NOMO-1 (cell line): ENCODE measurements at regions not wholly inside any gene's neighbourhood (a gene's known extent, or its start where the extent isn't known, plus 50 kb on each side); places are given as distances from the start of the nearest gene placed in this dataset.
A peak's percentile ranks its signal among the peaks of the same experiment; 100 is the strongest.
"Not testable (repeated sequence)": the region's sequence is repeated elsewhere in the genome, so short reads cannot be mapped to it uniquely, and the experiment has no call there.

Experiments
- DNase-seq, 2 experiments: peaks; one replicate each; lab custom pipeline; 2025; ENCODE audit not compliant: unreplicated experiment in 2 of 2; lab: John Stamatoyannopoulos, UW

DNA sequence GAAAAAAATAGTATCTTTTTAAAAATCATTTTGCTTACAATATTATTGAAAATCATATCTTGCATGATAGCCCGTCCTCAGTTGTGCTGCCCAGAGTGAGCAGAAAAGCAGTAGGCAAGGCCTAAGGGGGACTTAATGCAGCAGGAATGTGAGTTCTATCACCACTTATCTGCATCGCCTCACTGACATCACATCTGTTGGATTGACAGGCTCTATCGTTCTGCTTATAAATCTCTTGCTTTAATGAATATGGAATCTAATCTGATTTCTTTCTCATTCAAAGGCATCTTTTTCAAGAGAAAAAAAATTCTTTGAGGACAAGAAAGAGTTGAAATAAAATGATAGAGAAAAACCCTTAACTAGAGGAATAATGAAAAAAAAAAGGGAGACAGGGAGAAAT is 249.9 kb downstream of the PAPSS1 start:
- no peak for DNase-seq

DNA sequence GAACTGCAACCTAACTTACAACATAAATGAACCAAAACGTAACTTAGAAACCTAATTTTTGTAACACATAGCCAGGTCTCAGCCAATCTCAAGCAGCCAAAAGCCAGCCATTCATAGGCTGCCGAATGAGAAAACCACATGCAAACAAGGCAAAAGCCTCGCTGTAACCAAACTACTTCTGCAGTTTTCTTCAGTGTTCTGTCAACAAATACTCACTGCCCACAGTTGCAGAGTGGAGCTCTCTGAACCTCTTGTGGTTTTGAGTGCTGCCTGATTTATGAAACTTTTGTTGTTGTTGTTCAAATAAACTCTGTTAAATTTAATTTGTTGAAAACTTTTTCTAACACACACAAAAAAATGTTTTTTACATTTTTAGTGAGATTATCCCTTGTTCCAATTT is 251.2 kb downstream of the PAPSS1 start:
- no peak for DNase-seq

DNA sequence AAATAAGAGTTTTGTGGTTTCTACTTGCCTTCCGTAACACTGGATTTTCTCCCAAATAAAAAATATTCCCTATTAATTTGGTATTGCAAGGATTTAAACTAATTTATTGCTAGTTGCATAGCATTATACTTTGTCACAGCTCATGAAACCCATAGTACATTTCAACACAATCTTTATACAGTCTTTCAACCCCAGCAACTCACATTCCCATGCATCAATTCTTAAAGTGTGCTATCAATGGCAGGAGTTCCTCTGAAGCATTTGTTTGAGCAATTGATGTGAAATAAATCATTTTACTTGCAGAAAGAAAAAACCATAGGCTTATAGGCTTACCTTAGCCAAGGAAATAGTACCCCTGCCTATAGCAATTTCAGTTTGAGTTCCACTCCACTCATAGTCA is 251.9 kb downstream of the PAPSS1 start:
- no peak for DNase-seq

DNA sequence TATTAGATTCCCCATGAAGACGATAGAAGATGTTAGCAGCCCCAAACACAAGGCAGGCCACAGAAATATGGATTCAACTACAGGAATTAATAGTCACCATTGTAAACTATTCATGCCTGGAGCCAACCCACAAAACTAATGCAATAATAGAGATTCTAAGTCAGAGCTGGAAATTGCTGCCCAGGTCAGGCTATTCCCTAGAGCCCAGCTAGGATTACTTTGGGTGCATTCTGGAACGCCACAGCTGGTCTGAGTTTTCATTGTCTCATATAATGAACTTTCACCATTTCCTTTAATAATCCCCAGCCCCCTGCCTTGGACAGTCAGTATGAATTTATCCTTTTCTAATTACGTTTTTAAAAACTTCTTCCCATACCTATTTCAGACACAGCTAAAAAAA is 252.6 kb downstream of the PAPSS1 start:
- DNase-seq = no peak

DNA sequence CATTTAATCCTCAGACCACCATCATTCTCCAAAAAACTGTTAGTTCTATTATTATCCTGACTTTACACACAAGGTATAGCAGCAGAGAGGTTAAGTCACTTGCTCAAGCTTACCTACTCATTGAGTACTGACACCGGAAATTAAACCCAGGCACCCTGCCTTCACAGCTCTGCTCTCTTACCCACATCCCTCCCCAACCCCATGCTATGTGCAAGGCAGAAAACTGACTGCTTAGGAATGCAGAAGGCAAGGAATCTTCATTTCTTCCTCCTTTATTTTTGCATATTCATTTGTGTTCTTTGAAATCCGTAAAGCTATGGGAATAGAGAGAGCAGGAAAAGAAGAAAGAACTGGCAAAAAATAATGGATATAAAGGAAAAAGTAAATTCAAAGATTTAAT is 261.8 kb downstream of the PAPSS1 start:
- DNase-seq = no peak

DNA sequence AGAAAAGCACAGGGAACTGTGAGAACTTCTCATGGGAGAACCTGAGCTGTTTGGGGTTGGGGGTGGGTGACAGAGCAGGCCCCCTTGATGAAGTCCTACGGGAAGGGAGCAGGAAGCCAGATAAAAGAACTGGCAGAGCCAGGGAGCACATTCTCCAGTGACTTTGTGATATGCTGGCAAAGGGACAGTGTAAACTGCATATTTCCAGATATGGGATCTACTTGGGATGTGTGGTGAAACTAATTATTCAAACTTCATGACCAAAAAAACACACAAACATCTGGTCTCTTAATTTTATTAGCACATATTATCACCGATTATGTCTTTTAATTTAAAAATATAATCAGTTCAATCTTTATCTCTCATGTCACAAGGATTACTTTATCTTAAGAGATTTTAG is 266.0 kb downstream of the PAPSS1 start:
- no peak for DNase-seq

DNA sequence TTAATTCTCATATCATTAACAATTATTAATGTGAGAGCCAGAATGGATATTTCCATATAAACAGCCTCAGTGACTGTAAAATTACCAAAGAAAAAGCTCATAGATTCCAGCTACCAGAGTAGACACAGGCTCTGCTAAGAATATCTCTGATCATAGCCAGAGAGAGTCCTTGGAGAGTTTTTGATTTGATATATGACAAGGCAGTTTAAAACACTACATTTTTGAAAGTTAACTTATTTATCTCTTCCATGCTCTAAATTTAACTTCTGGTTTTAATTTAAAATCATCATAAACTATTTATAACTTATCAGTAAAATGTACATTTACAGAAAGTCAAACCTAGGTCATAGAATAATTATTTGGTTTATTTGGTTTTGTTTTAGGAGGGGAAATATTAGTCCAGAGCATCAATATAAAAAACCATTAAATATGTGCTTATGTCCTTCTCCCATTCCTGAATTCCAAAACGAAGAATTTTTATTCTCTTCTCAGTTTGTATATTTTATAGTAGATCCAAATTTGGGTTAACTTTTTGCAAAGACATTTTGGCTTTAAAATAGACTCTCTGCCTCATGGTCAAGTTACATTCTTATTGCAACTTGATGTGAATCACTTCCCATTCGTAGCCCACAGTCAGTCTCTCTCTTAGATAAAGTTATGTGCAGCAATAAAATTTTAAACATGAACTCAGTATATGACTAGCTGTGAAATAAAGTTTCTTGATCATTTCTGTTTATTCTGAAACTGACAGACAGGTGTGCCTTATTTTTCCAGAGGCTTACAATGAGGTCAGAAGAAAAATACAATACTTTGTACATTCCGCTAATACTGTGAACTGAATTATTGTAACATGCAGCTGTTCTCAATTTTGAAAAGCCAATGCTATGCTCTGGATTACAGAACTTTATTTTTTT is 267.1 kb downstream of the PAPSS1 start:
- DNase-seq = no peak

DNA sequence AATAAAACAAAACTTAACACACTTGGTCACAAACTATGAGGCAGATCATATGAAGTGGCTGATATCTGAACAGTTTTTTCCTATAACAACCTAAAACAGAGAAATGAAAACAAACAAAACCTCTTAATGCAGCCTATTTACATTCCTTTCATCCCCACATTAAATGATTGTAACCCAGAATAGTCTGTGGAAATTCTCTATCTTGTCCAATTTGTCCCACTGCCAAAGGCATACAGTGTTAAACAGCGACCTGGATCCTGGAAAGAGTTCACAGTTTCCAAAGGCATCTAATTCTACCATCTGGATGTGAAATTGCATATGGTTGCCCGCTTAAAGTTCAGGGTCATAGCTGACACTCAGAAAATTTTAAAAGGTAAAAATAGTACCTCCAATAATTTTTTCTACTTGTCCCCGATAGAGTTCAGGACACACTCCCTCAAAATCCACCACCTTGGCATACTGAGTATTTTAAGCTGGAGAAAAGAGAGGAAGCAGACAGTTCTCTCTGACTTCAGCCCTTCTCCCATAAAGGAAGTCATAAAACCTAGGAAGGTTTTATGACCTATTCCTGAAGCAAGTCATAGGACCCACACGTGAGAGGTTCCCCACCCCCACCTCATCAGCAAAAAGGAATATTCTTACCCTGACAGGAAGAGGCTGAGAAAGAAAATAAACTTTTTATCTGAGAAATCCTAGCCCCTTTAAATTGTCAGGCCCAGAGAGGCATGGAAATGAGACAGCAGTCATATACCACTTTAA is 270.2 kb downstream of the PAPSS1 start:
- DNase-seq = no peak

DNA sequence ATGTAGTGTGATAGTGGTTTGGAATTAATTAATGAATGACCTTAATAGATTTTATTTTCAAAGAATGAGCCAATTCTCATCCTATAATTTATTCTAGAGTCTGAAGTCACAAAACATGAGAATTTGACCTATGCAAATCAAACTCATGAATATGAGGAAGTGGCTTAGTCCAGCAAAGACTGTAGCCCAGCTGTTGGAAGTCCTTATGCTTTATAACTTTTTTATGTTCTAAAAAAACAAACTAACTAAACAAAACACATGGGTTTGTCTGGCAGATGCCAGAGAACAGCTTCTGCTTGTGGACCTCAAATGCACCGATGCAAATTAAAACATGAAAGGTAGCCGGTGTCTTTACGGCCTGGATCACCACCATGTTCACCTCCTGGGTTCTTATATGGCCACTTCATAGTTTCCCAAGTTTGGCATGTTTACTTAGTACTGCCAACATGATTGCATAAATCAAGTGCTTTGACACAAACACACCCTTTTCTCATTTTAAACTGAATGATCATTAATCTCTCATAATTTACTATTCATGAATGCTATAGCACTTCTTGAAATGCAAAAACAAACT is 277.4 kb downstream of the PAPSS1 start:
- DNase-seq = no peak

DNA sequence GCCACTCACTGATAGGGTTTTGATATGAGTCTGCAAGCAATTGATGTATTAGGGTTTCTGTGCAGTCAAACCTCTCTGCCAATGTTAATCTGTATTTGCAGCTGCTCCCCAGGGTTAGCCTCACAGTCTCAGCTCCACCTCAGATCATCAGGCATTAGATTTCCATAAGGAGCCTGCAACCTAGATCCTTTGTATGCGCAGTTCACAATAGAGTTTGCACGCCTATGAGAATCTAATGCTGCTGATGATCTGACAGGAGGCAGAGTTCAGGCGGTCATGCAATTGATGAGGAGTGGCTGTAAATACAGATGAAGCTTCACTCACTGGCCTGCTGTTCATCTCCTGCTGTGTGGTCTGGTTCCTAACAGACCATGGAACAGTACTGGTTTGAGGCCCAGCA is 280.6 kb downstream of the PAPSS1 start:
- DNase-seq = no peak

DNA sequence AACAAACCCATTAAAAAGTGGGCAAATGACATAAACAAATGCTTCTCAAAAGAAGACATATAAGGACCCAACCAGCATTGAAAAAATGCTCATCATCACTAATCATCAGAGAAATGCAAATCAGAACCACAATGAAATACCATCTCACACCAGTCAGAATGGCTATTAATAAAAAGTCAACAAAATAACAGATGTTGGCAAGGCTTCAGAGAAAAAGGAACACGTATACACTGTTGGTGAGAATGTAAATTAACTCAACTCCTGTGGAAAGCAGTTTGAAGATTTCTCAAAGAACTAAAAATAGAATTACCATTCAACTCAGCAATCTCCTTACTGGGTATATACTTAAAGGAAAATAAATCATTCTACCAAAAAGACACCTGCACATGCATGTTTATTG is 283.6 kb downstream of the PAPSS1 start:
- not testable (repeated sequence) for DNase-seq

DNA sequence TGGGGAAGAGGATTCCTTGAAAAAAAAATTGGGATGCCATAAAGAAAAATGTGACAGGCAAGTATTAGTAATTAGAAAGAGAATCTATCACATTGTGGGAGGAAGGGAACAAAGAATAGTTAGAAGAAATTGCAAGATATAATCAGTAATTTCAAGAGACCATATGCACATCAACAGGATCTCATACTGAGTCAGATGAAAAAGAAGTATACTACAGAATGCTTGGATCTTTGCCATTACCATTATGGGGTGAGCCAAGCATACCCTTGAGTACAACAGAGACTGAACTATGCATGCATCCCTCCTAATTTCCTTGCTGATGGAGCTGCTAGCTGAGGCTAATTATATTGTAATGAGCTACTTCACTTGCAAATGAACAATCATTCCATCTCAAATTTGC is 287.6 kb downstream of the PAPSS1 start:
- DNase-seq = no peak

DNA sequence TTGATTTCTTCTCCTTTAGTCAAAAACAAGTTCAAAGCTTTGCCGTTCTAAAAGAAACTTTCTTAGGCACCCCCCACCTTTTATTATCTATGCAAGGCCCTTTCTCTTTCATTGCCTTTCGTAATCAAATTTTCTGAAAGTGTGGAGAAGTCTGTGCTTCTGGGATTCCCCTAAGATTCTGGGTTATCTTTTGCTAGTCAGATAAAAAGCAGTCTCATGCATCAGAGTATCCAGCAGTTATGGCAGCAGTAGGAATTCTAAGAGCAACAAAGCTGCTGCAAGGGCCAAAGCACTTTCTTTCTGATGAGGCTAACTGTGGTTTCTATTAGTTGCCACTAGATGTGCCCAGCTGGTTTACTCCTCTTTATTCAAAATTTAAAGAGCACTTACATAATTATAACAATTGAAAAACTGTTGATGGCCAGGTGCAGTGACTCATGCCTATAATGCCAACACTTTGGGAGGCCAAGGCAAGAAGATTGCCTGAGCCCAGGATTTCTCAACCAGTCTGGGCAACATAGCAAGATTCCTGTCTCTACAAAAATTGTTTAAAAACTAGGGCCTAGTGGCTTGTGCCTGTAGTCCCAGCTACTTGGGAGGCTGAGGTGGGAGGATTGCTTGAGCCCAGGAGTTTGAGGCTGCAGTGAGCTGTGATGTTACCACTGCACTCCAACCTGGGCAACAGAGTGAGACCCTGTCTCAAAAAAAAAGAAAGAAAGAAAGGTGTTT is 296.2 kb downstream of the PAPSS1 start:
- no peak for DNase-seq

DNA sequence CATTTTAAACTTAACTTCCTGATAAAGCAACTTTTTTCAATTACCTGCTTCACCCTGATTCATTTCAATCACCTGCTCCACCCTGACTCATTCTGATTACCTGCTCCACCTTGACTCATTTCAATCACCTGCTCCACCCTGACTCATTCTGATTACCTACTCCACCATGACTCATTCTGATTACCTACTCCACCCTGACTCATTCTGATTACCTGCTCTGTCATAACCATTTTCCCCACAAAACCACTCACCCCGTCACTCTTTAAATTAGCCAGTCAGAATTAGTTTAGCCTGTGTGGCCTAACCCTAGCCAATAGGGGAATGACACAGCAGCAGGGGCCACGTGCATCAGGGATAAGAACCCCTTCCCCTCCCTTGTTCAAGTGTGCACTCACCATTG is 300.5 kb downstream of the PAPSS1 start:
- peak in 1 of 2 experiments; percentile 60 for DNase-seq

DNA sequence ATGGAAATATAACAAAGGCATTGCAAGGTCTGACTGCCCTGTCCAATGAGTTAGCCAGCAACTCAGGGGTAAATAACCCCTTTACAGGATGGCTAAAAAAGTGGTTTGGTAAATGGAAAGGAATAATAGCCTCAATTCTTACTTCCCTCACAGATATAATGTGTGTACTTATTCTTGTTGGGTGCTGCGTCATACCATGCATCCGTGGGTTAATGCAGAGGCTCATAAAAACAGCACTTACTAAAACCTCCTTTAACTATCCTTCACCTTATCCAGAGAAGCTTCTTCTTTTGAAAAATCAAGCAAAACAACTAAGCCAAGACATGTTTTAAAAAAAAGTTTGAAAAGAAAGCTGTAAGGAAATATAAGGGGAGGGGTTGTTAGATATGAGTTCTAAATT is 301.0 kb downstream of the PAPSS1 start:
- DNase-seq = no peak

DNA sequence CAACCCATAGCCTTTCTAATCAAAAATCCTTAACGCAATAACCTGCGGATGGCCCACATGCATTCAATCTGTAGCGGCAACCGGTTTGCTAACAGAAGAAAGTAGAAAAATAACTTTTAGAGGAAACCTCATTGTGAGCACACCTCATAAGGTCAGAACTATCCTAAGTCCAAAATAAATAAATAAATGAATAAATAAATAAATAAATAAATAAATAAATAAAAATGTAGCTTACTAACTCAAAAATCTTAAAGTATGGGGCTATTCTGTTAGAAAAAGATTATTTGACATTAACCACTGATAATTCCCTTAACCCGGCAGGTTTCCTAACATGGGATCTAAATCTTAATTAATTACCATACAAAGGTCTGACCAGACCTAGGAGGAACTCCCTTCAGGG is 304.5 kb downstream of the PAPSS1 start:
- DNase-seq = not testable (repeated sequence)

DNA sequence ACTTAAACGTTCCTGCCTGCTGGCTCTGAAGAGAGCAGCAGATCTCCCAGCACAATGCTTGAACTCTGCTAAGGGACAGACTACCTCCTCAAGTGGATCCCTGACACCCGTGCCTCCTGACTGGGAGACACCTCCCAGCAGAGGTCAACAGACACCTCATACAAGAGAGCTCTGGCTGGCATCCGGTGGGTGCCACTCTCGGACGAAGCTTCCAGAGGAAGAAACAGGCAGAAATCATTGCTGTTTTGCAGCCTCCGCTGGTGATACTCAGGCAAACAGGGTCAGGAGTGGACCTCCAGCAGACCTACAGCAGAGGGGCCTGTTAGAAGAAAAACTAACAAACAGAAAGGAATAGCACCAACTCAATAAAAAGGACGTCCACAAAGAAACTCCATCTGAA is 310.2 kb downstream of the PAPSS1 start:
- DNase-seq = not testable (repeated sequence)

DNA sequence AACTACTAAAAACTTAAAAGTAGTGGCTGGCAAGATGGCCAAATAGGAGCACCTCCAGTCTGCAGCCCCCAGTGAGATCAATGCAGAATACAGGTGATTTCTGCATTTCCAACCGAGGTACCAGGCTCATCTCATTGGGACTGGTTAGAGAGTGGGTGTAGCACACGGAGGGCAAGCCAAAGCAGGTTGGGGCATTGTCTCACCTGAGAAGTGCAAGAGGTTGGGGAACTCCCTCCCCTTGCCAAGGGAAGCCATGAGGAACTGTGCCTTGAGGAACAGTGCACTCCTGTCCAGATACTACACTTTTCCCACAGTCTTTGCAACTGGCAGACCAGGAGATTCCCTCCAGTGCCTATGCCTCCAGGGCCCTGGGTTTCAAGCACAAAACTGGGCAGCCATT is 311.1 kb downstream of the PAPSS1 start:
- DNase-seq = no peak

DNA sequence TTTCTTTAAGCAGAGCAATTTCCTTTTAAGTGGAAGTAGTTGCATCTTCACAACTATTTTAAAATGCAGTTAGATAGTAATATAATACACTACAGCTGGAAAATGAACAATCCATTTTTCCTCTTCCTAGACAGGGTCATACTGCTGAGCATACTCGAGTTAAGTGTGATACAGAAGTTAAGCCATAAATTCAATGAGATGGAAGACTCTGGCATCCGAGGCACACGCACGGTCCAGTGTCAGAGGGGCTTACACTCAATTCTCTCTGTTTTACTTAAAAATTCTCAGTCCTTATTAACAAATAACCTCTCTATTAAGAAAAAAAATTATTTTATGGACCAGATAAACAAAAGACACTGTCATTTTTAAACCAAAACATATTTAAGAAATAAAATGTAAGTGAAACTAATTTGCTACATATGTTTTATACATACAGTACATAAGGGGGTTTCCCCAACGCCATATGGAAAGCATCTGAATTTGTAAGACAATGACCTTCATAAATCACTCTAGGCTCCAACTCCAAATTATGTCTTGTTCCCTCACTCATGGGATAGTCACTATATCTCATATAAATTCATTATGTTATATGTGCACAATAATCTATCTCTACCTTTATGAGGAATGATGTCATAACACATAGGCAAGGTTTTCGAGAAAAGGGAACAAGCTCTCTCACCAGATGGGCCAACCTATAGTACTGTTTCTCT is 315.3 kb downstream of the PAPSS1 start:
- peak in 1 of 2 experiments; percentile 40 for DNase-seq

DNA sequence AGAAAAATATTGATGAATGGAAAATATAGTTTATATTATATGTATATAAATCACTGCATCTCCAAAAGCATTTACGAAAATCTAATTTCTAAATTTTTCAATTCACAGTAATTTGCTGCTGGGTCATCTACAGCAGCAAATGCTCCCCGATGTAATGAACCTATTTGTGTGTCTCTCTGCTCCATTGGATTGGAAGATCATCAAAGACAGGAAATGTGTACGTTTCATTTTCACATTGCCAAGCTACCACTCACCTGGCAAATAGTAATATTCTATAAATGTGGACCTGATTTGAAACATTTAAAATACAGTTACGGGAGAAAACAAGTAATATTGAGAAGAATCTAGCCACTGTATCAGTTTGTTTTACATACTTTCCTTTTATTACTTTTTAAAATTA is 317.7 kb downstream of the PAPSS1 start:
- DNase-seq = no peak
